ENCODE measurements at regions not wholly inside any gene's neighbourhood (a gene's known extent, or its start where the extent isn't known, plus 50 kb on each side); places are given as distances from the start of the nearest gene placed in this dataset.

DNA sequence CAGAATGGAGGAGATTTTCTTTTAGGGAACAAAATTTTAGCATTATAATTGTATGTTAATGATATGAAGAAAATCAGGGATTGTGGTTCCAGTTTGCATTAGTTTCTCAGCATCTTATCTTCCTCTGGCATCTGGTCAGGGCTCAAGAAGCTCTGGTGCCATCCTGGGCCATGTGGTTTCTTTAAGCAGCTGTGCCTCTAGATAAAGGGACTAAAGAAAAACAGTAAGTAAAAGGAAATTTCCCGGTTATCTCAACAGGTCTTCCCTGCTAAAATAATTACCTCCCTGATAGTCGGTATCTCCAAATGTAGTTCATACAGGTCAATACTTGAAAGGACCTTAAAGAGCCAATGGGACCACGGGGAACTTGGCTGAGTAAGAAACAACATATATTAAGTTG, 375.1 kb upstream of the RBMS3 start:
- Mint-ChIP-seq H3K27me3 (ENCODE audit: insufficient read depth, low read depth, poor library complexity) (no peaks in the 10 kb centered on the region), H3K4me1 (no peaks in the 10 kb centered on the region), H3K4me3 (no peak overlapping the region), H3K27ac (no peak overlapping the region), H3K9me3 (peaks cover 9% of the 10 kb centered on the region; the same call in 2 of the 3 replicates), H3K36me3 (ENCODE audit: low read depth) (no peaks in the 10 kb centered on the region)
- Histone ChIP-seq H3F3A (replicated peaks; ENCODE audit: low read depth) (no peaks in the 10 kb centered on the region), H3K9me2 (ENCODE audit: insufficient read depth) (no peaks in the 10 kb centered on the region), H3K36me3 (ENCODE audit: insufficient read depth) (no peaks in the 10 kb centered on the region), H3K79me2 (replicated peaks; ENCODE audit: insufficient read depth) (no peaks in the 10 kb centered on the region), H3K4me2 (no peak overlapping the region), H3K27me3 (ENCODE audit: insufficient read depth) (no peaks in the 10 kb centered on the region), H3K27ac (ENCODE audit: low read depth) (no peak overlapping the region), H3K4me1 (ENCODE audit: insufficient read depth) (no peaks in the 10 kb centered on the region), H2AFZ (no peak overlapping the region), H4K20me1 (replicated peaks; ENCODE audit: insufficient read depth) (no peaks in the 10 kb centered on the region), H3K4me3 (no peak overlapping the region)
- TF ChIP-seq, protein P1, sequence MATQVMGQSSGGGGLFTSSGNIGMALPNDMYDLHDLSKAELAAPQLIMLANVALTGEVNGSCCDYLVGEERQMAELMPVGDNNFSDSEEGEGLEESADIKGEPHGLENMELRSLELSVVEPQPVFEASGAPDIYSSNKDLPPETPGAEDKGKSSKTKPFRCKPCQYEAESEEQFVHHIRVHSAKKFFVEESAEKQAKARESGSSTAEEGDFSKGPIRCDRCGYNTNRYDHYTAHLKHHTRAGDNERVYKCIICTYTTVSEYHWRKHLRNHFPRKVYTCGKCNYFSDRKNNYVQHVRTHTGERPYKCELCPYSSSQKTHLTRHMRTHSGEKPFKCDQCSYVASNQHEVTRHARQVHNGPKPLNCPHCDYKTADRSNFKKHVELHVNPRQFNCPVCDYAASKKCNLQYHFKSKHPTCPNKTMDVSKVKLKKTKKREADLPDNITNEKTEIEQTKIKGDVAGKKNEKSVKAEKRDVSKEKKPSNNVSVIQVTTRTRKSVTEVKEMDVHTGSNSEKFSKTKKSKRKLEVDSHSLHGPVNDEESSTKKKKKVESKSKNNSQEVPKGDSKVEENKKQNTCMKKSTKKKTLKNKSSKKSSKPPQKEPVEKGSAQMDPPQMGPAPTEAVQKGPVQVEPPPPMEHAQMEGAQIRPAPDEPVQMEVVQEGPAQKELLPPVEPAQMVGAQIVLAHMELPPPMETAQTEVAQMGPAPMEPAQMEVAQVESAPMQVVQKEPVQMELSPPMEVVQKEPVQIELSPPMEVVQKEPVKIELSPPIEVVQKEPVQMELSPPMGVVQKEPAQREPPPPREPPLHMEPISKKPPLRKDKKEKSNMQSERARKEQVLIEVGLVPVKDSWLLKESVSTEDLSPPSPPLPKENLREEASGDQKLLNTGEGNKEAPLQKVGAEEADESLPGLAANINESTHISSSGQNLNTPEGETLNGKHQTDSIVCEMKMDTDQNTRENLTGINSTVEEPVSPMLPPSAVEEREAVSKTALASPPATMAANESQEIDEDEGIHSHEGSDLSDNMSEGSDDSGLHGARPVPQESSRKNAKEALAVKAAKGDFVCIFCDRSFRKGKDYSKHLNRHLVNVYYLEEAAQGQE (IDR thresholded peaks at IDR 0.05; ENCODE audit: unreplicated experiment): no peak
- TF ChIP-seq EZH2 (IDR thresholded peaks at IDR 0.05; ENCODE audit: low read depth, unreplicated experiment): no peak
- no peak for TF ChIP-seq ZNF331 (CRISPR knock-in tag; IDR thresholded peaks at IDR 0.05; ENCODE audit: low read depth)
- no peak for TF ChIP-seq ZNF114 (CRISPR knock-in tag; IDR thresholded peaks at IDR 0.05)
- DNase-seq (ENCODE audit: low spot score) (no peak), ATAC-seq (no peak)

DNA sequence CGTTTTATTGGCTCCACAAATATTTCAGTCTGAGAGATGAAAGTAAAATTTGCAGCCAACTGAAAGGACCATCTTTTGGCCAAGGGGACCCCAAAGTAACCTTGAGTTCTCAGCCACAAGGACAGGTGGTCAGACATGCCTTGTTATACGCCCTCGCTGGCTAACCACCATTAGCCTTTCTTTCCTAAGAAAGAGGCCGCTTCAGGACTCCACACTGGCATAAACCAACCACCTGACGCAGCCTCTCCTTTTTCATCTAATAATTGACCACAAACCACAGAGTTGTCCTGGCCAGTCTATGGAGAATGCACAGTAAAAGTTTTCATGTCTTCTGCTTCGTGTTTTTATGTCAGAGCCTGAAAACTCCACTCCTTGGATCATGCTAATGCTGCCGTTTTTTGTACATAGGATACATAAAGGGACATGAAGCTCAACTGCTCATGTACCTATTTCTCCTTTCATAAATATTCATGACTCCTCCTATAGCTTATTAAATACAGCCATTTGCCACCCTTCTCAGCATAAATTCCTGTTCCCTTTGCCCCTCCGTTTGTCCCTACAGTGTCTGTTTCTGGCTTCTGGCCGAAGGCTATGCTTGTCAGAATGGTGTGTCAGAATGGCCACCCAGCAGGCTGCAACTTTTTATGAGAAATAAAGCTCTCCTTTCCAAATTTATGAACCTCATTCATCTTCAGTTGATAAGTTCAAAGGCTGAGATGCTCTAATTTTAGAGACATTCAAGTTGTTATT, 374.1 kb upstream of the RBMS3 start:
- Mint-ChIP-seq H3K27ac (no peak overlapping the region), H3K4me3 (no peak overlapping the region), H3K27me3 (ENCODE audit: insufficient read depth, low read depth, poor library complexity) (no peaks in the 10 kb centered on the region), H3K4me1 (no peaks in the 10 kb centered on the region), H3K9me3 (peaks cover 9% of the 10 kb centered on the region; the same call in 2 of the 3 replicates), H3K36me3 (ENCODE audit: low read depth) (no peaks in the 10 kb centered on the region)
- H3K79me2 ChIP-seq (replicated peaks; ENCODE audit: insufficient read depth): no peaks in the 10 kb centered on the region
- no peak for DNase-seq (ENCODE audit: low spot score)
- no peak overlapping the region for H3K4me3 ChIP-seq
- H3K4me2 ChIP-seq: no peak overlapping the region
- no peak overlapping the region for H2AFZ ChIP-seq
- H3K27me3 ChIP-seq (ENCODE audit: insufficient read depth): no peaks in the 10 kb centered on the region
- no peak for ATAC-seq
- no peak overlapping the region for H3K27ac ChIP-seq (ENCODE audit: low read depth)
- H3K9me2 ChIP-seq (ENCODE audit: insufficient read depth): no peaks in the 10 kb centered on the region
- no peaks in the 10 kb centered on the region for H4K20me1 ChIP-seq (replicated peaks; ENCODE audit: insufficient read depth)
- no peaks in the 10 kb centered on the region for H3K4me1 ChIP-seq (ENCODE audit: insufficient read depth)
- no peaks in the 10 kb centered on the region for H3K36me3 ChIP-seq (ENCODE audit: insufficient read depth)
- no peaks in the 10 kb centered on the region for H3F3A ChIP-seq (replicated peaks; ENCODE audit: low read depth)
- no peak for TF ChIP-seq ZNF114 (CRISPR knock-in tag; IDR thresholded peaks at IDR 0.05)
- TF ChIP-seq STAT1 (IDR thresholded peaks at IDR 0.05; ENCODE audit: unreplicated experiment): no peak
- TF ChIP-seq POLR2AphosphoS5 (IDR thresholded peaks at IDR 0.05; ENCODE audit: low read depth): no peak
- TF ChIP-seq, protein P2, sequence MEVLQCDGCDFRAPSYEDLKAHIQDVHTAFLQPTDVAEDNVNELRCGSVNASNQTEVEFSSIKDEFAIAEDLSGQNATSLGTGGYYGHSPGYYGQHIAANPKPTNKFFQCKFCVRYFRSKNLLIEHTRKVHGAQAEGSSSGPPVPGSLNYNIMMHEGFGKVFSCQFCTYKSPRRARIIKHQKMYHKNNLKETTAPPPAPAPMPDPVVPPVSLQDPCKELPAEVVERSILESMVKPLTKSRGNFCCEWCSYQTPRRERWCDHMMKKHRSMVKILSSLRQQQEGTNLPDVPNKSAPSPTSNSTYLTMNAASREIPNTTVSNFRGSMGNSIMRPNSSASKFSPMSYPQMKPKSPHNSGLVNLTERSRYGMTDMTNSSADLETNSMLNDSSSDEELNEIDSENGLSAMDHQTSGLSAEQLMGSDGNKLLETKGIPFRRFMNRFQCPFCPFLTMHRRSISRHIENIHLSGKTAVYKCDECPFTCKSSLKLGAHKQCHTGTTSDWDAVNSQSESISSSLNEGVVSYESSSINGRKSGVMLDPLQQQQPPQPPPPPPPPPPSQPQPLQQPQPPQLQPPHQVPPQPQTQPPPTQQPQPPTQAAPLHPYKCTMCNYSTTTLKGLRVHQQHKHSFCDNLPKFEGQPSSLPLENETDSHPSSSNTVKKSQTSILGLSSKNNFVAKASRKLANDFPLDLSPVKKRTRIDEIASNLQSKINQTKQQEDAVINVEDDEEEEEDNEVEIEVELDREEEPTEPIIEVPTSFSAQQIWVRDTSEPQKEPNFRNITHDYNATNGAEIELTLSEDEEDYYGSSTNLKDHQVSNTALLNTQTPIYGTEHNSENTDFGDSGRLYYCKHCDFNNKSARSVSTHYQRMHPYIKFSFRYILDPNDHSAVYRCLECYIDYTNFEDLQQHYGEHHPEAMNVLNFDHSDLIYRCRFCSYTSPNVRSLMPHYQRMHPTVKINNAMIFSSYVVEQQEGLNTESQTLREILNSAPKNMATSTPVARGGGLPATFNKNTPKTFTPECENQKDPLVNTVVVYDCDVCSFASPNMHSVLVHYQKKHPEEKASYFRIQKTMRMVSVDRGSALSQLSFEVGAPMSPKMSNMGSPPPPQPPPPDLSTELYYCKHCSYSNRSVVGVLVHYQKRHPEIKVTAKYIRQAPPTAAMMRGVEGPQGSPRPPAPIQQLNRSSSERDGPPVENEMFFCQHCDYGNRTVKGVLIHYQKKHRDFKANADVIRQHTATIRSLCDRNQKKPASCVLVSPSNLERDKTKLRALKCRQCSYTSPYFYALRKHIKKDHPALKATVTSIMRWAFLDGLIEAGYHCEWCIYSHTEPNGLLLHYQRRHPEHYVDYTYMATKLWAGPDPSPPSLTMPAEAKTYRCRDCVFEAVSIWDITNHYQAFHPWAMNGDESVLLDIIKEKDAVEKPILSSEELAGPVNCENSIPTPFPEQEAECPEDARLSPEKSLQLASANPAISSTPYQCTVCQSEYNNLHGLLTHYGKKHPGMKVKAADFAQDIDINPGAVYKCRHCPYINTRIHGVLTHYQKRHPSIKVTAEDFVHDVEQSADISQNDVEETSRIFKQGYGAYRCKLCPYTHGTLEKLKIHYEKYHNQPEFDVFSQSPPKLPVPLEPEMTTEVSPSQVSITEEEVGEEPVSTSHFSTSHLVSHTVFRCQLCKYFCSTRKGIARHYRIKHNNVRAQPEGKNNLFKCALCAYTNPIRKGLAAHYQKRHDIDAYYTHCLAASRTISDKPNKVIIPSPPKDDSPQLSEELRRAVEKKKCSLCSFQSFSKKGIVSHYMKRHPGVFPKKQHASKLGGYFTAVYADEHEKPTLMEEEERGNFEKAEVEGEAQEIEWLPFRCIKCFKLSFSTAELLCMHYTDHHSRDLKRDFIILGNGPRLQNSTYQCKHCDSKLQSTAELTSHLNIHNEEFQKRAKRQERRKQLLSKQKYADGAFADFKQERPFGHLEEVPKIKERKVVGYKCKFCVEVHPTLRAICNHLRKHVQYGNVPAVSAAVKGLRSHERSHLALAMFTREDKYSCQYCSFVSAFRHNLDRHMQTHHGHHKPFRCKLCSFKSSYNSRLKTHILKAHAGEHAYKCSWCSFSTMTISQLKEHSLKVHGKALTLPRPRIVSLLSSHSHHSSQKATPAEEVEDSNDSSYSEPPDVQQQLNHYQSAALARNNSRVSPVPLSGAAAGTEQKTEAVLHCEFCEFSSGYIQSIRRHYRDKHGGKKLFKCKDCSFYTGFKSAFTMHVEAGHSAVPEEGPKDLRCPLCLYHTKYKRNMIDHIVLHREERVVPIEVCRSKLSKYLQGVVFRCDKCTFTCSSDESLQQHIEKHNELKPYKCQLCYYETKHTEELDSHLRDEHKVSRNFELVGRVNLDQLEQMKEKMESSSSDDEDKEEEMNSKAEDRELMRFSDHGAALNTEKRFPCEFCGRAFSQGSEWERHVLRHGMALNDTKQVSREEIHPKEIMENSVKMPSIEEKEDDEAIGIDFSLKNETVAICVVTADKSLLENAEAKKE (CRISPR knock-in tag; IDR thresholded peaks at IDR 0.05): no peak
- TF ChIP-seq, protein P1 (IDR thresholded peaks at IDR 0.05; ENCODE audit: unreplicated experiment): no peak
